ENCODE measurements at regions not wholly inside any gene's neighbourhood (a gene's known extent, or its start where the extent isn't known, plus 50 kb on each side); places are given as distances from the start of the nearest gene placed in this dataset.
A peak's percentile ranks its signal among the peaks of the same experiment; 100 is the strongest.
"Not testable (repeated sequence)": the region's sequence is repeated elsewhere in the genome, so short reads cannot be mapped to it uniquely, and the experiment has no call there.

DNA sequence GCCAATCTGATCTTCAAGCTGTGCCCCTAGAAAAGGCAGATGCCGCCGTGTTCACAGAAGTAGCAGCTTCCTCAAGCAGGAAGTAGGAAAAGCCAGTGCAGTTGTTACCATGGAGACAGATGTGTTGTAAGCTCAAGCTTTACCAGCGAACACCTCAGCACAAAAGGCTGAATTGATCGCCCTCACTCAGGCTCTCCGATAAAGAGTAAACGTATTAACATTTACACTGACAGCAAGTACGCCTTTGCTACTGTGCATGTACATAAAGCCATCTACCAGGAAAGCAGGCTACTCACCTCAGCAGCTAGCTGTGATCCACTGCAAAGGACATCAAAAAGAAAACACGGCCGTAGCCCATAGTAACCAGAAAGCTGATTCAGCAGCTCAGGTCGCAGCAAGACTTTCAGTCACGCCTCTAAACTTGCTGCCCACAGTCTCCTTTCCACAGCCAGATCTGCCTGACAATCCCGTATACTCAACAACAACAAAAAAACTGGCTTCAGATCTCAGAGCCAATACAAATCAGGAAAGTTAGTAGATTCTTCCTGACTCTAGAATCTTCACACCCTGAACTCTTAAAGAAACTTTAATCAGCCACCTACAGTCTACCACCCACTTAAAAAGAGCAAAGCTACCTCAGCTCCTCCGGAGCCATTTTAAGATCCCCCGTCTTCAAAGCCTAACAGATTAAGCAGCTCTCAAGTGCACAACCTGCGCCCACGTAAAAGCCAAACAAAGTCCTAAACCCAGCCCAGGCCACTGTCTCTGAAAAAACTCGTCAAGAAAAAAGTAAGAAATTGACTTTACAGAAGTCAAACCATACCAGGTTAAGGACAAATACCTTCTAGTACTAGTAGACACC lies 160.0 kb downstream of the DEFB131A start:
- DNase-seq (ENCODE audit: low read depth): peak; percentile 52

DNA sequence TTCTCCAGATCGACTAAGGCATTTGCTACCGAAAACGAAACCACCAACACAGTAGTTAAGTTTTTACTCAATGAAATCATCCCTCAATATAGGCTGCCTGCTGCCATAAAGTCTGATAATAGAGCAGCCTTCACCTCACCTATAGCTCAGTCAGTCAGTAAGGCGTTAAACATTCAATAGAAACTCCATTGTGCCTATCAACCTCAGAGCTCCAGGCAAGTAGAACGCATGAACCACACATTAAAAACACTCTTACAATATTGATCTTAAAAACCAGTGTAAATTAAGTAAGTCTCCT lies 160.6 kb downstream of the DEFB131A start:
- DNase-seq (ENCODE audit: low read depth): not testable (repeated sequence)

DNA sequence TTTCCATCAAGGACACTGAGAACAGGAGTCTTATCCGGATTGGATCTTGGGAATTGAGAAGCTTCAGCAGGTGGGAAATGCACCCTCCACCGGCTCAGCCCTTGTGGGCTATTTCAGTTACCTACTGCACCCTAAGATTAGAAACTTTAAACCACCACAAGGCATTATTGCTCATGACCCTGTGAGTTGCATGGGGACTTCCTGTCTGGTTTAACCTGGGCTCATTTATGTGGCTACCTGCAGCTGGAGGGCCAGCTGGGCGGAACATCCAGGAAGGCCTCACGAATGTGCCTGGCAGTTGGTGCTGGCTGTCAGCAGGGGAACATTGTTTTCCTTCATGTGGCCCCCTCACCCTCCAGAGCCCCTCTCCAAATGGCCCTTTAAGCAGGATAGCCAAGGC lies 164.1 kb downstream of the DEFB131A start:
- no peak for DNase-seq (ENCODE audit: low read depth)

DNA sequence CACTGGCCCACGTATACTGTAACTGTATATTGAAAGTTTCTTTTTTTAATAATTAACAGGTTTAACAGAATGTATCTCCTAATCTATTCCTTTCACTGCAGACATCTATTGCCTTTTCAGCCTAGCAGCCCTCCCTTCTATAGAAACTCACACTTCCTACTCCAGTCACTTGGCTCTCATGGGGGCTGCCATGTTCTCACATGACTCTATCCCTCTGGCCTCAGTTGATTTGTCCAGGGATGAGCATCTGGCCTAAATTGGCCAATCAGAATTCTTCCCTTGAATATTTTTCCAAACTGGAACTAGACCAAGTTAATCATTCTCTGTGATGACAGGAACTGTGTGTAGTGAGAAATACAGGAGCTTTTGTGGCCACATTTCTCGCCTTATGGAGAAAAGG lies 166.1 kb downstream of the DEFB131A start:
- not testable (repeated sequence) for DNase-seq (ENCODE audit: low read depth)

DNA sequence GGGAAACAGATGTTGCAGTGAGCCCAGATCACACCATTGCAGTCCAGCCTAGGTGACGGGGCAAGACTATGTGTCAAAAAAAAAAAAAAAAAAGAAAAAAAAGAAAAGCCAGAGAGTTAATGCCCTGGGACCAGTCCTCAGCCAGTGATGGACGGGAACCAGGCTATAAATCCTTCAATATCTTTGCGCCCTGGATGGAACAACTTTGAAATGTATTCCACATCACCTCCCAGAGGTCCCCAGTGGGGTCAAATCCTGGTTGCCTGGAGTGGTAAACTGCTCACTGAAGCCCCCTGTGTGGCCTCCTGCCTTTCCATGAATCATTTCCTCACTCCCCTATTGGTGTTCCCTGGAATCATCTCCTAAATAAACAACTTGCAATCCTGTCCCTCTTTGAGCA lies 166.9 kb downstream of the DEFB131A start:
- DNase-seq (ENCODE audit: low read depth): no peak

DNA sequence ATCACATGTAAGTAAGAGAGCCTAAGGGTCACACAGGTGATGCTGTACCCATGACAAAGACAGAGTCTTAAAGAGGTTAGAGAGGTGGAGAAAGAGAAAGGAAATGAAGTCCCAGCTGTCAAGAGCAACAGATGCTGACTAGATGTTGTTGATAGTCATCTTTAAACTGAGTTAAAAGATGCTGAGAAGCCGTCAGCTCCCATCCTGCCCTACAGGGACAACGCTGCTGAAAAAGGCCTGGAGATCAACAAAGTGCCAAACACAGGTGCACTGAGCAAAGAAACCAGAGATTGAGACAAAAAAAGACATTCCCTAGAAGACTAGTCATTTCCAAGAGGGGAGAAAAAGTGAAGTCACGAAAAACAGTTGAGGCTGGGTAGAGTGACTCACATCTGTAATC lies 145.0 kb upstream of the DRD5 start:
- DNase-seq (ENCODE audit: low read depth): not testable (repeated sequence)

DNA sequence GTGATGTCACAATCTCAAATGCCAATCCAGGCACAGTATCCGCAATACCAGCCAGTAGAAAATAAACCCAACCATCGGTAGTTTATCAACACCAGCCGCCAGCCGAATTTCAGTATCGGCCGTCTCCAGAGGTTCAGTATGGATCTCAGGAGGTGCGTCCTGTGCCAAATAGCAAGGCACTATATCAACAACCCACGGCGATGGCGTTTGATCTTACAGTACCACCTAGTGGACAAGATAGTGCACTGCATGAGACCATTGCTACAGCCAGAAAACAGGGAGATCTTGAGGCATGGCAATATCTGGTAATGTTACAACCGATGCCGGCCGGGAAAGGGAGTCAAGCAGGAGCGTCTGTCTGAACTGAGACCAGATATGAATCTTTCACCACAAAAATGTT lies 121.8 kb upstream of the DRD5 start:
- peak; percentile 12 for DNase-seq (ENCODE audit: low read depth)

DNA sequence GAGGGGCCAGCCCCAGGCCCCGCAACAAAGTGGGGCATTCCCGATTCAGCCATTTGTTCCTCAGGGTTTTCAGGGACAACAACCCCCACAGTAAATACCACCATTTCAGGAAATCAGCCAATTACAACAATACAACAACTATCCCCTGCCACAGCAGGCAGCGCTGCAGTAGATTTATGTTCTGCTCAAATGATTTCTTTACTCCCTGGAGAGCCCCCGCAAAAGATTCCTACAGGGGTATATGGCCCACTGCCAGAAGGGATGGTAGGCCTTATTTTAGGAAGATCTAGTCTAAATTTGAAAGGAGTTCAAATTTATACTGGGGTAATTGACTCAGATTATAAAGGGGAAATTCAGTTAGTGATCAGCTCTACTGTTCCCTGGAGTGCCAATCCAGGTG lies 120.5 kb upstream of the DRD5 start:
- DNase-seq (ENCODE audit: low read depth): not testable (repeated sequence)

DNA sequence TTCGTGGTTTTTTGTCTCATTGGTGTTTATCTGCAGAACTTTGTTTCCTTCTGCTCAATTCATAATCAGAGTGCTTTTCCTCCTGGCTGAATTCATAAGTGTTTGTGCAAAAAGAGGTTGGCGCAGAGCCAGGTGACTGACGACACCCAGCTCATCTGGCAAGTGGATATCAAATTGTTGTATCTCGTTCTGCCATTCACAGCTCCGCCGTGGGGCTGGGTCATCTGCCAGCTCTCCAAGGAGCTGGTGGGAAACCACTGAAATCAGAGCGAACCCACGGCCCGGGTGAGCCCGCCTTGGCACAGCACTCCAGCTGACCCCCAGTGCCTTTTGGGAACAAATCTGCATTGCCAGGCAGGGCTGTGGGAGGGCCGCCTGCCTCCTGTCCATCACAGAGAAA lies 110.7 kb upstream of the DRD5 start:
- DNase-seq (ENCODE audit: low read depth): not testable (repeated sequence)

DNA sequence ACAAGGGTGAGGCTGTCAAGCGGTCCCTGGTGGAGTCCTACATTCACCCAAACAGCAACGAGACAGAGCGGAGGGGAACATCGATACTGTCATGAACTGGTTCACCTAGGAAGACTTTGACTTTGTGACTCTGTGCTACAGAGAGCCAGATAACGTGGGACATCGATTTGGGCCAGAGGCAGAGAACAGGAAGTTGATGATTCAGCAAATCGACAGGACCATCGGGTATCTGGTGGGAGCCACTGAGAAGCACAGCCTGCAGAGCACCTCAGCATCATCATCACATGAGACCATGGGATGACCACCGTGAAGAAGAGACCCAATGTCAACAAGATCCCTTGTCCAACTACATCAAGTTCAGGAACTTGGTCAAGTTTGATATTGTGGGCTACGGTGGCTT lies 104.1 kb upstream of the DRD5 start:
- not testable (repeated sequence) for DNase-seq (ENCODE audit: low read depth)

DNA sequence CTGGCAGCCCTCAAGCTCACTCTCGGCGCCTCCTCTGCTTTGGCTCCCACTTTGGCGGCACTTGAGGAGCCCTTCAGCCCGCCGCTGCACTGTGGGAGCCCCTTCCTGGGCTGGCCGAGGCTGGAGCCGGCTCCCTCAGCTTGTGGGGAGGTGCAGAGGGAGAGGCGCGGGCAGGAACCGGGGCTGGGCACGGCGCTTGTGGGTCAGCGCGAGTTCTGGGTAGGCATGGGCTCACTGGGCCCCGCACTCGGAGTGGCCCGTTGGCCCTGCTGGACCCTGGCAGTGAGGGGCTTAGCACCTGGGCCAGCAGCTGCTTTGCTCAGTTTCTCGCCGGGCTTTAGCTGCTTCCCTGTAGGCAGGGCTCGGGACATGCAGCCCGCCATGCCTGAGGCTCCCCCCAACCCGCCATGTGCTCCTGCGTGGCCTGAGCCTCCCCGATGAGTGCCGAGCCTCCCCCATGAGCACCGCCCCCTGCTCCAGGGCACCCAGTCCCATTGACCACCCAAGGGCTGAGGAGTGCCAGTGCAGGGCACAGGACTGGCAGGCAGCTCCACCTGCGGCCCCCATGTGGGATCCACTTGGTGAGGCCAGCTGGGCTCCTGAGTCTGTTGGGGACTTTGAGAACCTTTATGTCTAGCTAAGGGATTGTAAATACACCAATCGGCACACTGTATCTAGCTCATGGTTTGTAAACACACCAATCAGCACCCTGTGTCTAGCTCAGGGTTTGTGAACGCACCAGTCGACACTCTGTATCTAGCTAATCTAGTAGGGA lies 101.5 kb upstream of the DRD5 start:
- DNase-seq (ENCODE audit: low read depth): no peak

DNA sequence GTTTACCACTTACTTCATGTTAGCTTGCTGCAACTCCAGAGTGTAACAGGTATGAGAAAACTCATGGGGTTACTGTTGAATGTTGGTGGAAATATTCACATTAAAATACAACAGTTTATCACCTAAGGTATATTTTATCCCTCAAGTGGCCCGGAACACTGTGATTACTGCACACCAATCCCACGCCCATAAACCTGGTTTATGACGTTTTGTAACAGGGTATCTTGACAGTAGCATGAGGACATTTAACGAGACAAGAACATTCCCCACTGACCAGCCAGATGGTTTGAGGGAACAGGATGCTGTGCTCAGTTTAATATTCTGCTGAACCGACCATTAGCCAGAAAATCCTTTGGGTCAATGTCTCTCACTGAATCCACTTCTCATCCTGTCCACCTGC lies 98.3 kb upstream of the DRD5 start:
- not testable (repeated sequence) for DNase-seq (ENCODE audit: low read depth)

DNA sequence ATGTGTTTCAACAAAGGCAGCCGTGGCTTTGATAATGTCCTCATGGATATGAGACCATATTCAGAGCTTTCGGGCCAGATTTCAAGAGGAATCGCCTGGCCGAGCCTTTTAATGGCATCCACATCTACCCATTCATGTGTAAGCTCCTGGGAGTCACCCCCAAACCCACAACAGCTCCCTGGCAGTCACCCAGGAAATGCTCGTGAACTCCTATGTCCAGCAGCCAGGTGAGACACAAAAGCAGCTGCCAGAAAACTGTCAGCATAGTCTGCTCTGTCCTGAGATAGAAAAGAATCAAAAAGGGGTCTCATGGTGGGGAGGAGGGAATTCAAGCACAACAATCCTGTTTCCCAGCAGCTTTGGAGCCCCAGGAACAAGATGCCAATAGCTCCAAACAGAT lies 96.4 kb upstream of the DRD5 start:
- not testable (repeated sequence) for DNase-seq (ENCODE audit: low read depth)

DNA sequence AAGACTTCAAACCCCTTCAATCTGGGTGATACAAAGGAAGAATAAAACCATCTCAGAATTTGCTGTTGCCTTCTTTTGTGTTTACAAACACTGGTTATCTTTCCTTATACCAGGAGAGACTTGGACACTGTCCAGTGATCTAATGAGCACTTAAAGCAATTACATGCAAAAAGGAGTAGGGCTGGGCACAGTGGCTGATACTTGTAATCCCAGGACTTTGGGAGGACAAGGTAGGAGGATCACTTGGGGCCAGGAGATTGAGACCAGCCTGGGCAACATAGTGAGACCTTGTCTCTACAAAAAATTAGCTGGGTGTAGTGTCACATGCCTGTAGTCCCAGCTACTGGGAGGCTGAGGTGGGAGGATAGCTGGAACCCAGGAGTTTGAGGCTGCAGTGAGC lies 95.7 kb upstream of the DRD5 start:
- DNase-seq (ENCODE audit: low read depth): no peak

DNA sequence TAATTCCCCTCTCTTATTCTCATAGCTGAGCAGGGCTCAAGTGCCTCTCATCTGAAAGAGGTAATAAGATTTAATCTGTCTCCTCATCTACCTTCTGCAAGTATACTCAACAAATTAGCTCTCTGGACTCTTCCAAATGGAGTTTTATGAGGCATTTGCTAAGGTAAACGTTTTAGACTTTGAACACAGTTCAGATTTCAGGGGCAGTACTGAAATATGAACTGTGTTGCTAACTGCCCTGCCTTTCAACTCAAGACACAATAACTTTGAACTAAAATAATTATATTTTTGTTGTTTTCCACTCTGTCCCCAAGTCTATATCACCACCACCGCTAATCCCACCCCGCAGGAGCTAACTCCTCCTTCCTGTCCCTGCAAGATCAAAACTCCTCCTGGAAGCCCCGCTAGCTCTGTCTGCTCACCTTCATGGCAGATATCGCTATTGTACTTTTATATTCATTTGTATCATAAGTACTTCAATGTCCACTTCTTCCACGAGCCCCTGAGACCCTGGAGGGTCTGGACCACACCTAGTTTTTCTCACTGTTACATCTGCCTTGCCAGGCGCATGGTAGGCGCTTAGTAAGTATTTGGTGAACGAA lies 90.7 kb upstream of the DRD5 start:
- not testable (repeated sequence) for DNase-seq (ENCODE audit: low read depth)

DNA sequence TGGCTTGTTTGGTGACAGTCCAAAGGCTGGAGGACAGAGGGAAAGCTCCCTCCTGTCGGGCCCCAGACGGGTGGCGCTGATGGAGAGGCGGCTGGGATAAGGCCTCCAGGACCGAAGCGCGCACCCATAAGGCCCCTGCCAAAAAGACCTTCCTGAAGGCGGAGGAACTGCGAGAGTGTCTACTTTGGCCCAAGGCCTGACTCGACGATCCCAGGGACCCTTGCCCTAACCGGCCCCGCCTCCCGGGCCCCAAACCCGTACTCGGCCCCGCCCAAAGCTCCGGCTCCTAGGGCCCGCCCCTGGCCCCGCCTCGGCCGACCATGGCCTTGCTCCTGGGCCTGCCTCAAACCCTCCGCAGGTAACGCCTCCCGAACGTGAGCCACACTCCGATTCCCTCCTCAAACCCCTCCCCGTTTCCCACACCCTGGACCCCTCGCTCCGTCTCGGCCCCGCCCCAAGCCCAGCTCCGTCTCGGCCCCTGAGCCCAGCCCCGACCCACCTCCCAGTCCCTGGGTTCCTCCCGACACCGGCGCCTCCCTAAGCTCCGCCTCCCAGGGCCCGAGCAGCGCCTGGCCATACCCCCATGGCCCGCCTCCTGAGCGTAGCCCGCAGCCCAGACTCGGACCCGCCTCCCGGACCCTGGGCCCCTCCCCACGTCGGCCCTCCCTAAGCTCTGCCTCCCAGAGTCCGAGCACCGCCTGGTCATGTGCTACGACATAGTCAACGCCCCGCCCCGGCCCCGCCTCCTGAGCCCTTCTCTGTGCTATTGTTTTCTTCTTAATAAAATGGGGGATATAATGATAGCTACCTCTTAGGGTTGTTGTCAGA lies 90.0 kb upstream of the DRD5 start:
- DNase-seq (ENCODE audit: low read depth): peak; percentile 79

DNA sequence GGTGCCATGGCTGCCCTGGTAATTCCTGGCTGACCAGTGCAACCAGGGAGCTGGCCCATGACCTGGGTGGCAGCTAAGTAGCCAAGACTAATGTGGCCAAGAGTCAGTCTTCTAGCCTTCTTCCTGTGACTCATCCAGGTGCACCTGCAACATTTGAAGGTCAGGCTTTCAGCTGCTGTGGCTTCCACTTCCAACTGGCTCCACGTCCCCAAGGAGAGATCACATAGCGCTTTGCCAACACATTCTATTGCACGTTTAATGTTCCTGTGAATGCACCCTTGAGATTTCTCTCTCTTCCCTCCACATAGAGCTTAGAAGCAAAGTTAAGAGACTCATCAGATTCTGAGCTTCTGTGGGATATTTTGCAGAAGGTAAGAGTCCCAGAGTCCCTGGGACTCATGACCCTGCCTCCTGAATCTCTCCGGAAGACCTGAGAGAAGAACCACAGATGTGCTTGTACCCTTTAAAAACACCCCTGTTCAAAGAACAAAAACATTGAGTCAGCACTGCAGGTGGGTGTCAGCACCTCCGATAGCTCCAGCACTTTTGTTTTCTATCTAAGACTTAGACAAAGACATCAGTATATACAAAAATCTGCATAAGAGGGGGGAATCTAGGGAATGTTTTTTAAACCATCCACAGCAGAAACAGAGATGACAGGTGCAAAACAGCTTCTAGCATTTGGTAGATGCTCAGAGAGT lies 88.5 kb upstream of the DRD5 start:
- not testable (repeated sequence) for DNase-seq (ENCODE audit: low read depth)

DNA sequence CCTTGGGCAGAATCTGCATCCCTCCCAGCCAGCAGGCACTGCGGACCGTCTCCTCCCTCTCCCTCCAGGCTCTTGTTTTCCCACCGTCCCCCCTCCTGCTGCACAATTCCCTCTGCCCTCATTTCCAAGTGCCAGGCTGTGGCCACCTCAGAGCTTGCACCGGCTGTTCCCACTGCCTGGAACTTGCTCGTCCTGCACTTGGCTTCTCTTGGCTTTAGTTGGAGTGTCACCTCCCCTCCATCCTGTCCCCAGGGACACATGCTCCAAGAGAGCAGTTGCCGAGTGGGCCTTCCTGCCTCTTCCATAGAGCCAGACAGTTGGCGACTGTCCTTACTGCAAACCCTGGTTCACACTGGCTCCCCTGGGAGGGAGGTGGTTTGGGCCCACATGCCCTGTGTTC lies 87.0 kb upstream of the DRD5 start:
- DNase-seq (ENCODE audit: low read depth): not testable (repeated sequence)

DNA sequence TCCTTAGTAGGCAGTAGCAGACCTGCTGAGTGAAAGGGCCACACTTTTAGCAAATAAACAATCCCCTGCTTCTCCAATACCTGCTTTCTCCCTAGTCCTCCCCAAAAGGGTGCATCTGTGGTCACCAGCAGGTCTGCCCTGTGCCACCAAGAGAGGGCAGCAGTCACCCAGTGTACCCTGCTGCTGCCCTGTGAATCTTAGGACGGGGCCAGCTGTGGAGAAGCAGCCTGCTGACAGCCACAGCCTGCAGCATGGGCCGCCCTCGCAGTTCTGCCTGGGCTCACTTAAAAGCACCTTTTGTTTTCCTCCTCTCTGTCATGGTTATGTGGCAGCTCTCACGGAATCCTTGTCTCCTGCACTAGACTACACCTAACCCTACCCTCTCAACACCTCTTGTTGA lies 85.4 kb upstream of the DRD5 start:
- not testable (repeated sequence) for DNase-seq (ENCODE audit: low read depth)

DNA sequence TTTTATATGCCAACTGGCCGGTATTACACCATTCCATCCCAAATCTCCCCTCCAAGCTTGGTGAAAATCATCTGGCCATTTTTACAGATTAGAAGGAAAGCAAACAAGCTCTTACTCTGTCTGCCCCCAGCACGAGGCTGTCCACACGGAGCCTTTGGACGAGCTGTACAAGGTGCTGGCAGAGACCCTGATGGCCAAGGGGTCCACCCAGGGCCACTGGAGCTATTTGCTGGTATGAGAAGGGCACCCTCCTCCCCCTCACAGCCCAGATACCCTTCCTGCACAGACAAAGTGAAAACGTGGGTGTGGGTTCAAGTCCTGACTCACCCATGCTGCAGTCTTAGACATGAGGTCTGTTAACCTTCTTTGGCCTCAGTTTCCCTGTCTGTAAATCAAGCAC lies 84.9 kb upstream of the DRD5 start:
- not testable (repeated sequence) for DNase-seq (ENCODE audit: low read depth)

DNA sequence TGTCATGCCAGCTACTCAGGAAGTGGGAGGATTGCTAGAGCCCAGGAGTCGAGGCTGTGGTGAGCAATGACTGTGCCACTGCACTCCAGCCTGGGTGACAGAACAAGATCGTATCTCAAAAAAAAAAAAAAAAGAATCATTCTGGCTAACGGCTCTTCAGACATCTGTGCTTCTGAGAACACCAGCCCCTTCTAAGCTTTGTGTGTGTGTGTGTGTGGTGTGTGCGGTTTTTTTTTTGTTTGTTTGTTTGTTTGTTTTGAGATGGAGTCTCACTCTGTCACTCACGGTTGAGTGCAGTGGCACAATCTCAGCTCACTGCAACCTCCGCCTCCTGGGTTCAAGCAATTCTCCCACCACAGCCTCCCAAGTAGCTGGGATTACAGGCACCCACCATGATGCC lies 79.4 kb upstream of the DRD5 start:
- DNase-seq (ENCODE audit: low read depth): not testable (repeated sequence)

All from HT1080 (cell line).